Prostate gland (tissue), 2 donors: ENCODE measurements at regions not wholly inside any gene's neighbourhood (a gene's known extent, or its start where the extent isn't known, plus 50 kb on each side); places are given as distances from the start of the nearest gene placed in this dataset.
A peak's percentile ranks its signal among the peaks of the same experiment; 100 is the strongest.
"Not testable (repeated sequence)": the region's sequence is repeated elsewhere in the genome, so short reads cannot be mapped to it uniquely, and the experiment has no call there.

Source experiments
- DNase-seq: peaks from one replicate; pipeline ENCODE4 v3.0.0-alpha.2; 2019; ENCODE audit warnings: low spot score
- H3K27ac ChIP-seq, 2 donors: fragments of 200-600 bp; sonication (generic); 2 replicates each; pipeline ENCODE4 v1.5.1; 2017 to 2019
- H3K27me3 ChIP-seq: fragments of 200-600 bp; sonication (generic); replicated peaks from 2 replicates; pipeline ENCODE4 v1.5.1; 2019; ENCODE audit not compliant: insufficient read depth
- H3K36me3 ChIP-seq, 2 donors: fragments of 200-600 bp; sonication (generic); 1 replicate in 1 of 2; 2 replicates in 1 of 2; pipeline versions ENCODE4 v1.5.1 to v1.8.1; 2017 to 2019
- H3K4me1 ChIP-seq: fragments of 200-600 bp; sonication (generic); replicated peaks from 2 replicates; pipeline ENCODE4 v1.5.1; 2019
- H3K4me3 ChIP-seq, 2 donors: fragments of 200-600 bp; sonication (generic); 2 replicates each; pipeline ENCODE4 v1.5.1; 2017 to 2019
- H3K9me3 ChIP-seq: fragments of 200-600 bp; sonication (generic); 2 replicates; pipeline ENCODE4 v1.5.1; 2017
- CTCF ChIP-seq, 4 experiments: fragments of 200-600 bp in 2 of 4; fragments of 450-650 bp in 2 of 4; sonication (generic) in 2 of 4; IDR thresholded peaks; 1 replicate in 3 of 4; 2 replicates in 1 of 4; pipeline ENCODE4 v1.5.1; 2016 to 2019; ENCODE audit warnings: antibody characterized with exemption in 4 of 4, mild to moderate bottlenecking in 2 of 4, moderate library complexity in 2 of 4
- POLR2A ChIP-seq: fragments of 450-650 bp; IDR thresholded peaks from one replicate; pipeline ENCODE4 v1.6.1; 2016; ENCODE audit warnings: antibody characterized with exemption, mild to moderate bottlenecking
- POLR2AphosphoS5 ChIP-seq: sonication (generic); formaldehyde crosslinking; IDR thresholded peaks from one replicate; pipeline ENCODE4 v1.6.1; 2017; ENCODE audit warnings: antibody characterized with exemption
- WGBS: methylation state at CpG from one replicate; pipeline ENCODE4 v1.1.5; 2018; 5-methylcytosine and 5-hydroxymethylcytosine counted together
- intact Hi-C: fragments of 100-400 bp; cut with DNase I; formaldehyde crosslinking; loops from one replicate; pipeline ENCODE4 v1.14.2; 2022

DNA sequence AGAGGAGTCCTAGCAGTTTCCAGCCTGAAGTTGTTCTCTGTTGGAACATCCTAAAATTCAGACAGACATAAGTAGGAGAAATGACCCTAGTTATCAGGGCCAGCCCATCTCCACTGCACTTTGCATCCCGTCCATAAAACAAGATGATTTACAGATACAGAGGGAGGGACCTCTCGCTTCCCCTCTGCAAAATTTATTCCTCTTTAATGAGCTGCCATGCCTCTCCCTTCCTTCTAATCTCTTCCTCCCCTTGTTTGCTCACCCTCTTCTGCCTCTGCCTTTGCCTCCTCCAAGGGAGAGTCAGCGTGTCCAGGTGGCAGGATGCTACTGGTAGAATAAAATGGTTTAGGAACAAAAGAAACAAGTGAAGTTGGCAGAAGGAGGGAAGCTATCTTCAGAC is 351.3 kb downstream of the SOX9 start:
- Histone ChIP-seq H3K36me3 (no peaks in the 10 kb centered on the region), H3K4me3 (no peak overlapping the region), H3K27ac (peak overlapping the region; percentile 0 to 12), H3K27me3 (no peaks in the 10 kb centered on the region), H3K9me3 (no peaks in the 10 kb centered on the region), H3K4me1 (peaks cover 8% of the 10 kb centered on the region)
- TF ChIP-seq POLR2AphosphoS5: no peak
- TF ChIP-seq CTCF (IDR thresholded peaks at IDR 0.05): no peak
- no peak for TF ChIP-seq POLR2A
- DNase-seq: no peak
- intact Hi-C loops: no loop called here
- 24% methylated on average over 3 of the region's 3 CpGs for WGBS

DNA sequence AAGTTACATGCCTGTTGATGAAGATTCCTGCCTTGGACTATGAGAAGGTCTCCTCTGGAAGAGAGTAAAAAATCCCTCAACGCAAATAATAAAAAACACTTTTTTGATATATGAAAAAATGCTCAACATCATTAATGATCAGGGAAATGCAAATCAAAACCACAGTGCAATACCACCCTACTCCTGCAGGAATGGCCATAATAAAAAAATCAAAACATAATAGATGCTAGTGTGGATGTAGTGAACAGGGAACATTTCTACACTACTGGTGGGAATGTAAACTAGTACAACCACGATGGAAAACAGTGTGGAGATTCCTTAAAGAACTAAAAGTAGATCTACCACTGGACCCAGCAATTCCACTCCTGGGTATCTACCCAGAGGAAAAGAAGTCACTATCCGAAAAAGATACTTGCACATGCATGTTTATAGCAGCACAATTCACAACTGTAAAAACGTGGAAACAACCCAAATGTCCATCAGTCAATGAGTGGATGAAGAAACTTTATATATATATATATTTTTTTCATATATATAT is 352.1 kb downstream of the SOX9 start:
- peak in 1 of 4 experiments; percentile 18 for TF ChIP-seq CTCF (IDR thresholded peaks at IDR 0.05)
- DNase-seq, H3K27me3 ChIP-seq, H3K36me3 ChIP-seq, H3K4me3 ChIP-seq, intact Hi-C loops, H3K9me3 ChIP-seq, H3K27ac ChIP-seq: not testable (repeated sequence)
- WGBS: 63% methylated on average over 4 of the region's 4 CpGs
- peaks cover 14% of the 10 kb centered on the region for H3K4me1 ChIP-seq

DNA sequence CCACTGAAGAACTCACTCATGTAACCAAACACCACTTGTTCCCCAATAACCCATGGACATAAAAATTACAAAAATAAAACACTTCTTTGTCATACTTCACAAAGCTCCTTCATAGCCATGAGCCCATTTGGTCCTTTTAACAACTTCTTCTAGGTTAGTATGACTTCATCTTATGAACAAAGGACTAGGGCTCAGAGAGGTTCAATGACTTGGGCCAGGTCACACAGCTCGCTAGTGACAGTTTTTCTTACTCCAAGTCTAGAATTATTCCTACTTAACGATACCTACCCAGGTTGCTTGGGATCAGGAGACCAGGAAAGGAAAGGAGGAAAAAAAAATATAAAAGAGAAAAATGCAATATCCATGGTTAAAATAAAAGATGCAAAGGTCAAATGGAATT is 353.4 kb downstream of the SOX9 start:
- no peaks in the 10 kb centered on the region for H3K36me3 ChIP-seq
- no peaks in the 10 kb centered on the region for H3K27me3 ChIP-seq
- H3K4me3 ChIP-seq: no peak overlapping the region
- 91% methylated on average over 2 of the region's 2 CpGs for WGBS
- peaks cover 14% of the 10 kb centered on the region for H3K4me1 ChIP-seq
- intact Hi-C loops: no loop called here
- H3K9me3 ChIP-seq: no peaks in the 10 kb centered on the region
- DNase-seq: no peak
- TF ChIP-seq POLR2A (no peak), CTCF (IDR thresholded peaks at IDR 0.05) (no peak), POLR2AphosphoS5 (no peak)
- no peak overlapping the region for H3K27ac ChIP-seq

GRCh38 chr17:72474719-72475477 is 354.1 kb downstream of the SOX9 start:
- no peak for DNase-seq
- Histone ChIP-seq H3K36me3 (no peaks in the 10 kb centered on the region), H3K4me3 (no peak overlapping the region), H3K27ac (no peak overlapping the region), H3K9me3 (no peaks in the 10 kb centered on the region), H3K27me3 (no peaks in the 10 kb centered on the region), H3K4me1 (peaks cover 14% of the 10 kb centered on the region)
- TF ChIP-seq POLR2A (no peak), CTCF (IDR thresholded peaks at IDR 0.05) (no peak), POLR2AphosphoS5 (no peak)
- intact Hi-C loops: no loop called here
- 73% methylated on average over 5 of the region's 5 CpGs for WGBS

- Histone ChIP-seq H3K27ac (peak overlapping the region; percentile 36), H3K9me3 (no peaks in the 10 kb centered on the region), H3K4me1 (peaks cover 14% of the 10 kb centered on the region), H3K27me3 (no peaks in the 10 kb centered on the region), H3K36me3 (no peaks in the 10 kb centered on the region), H3K4me3 (no peak overlapping the region)
- WGBS: 44% methylated on average over 9 of the region's 9 CpGs
- no peak for DNase-seq
- intact Hi-C loops: no loop called here
- no peak for TF ChIP-seq CTCF (IDR thresholded peaks at IDR 0.05)
- no peak for TF ChIP-seq POLR2AphosphoS5
- TF ChIP-seq POLR2A: no peak
Measured at GRCh38 chr17:72476134-72476533, 355.3 kb downstream of the SOX9 start.
